Fibroblast of mammary gland (primary cell): ENCODE measurements at regions not wholly inside any gene's neighbourhood (a gene's known extent, or its start where the extent isn't known, plus 50 kb on each side); places are given as distances from the start of the nearest gene placed in this dataset.

Source experiments
- DNase-seq: peaks from one replicate; pipeline ENCODE4 v3.0.0-alpha.2; 2010; ENCODE audit warnings: low read depth
- H3K4me3 ChIP-seq: 2 replicates; pipeline ENCODE4 v1.5.1; 2011; ENCODE audit warnings: low read depth, mild to moderate bottlenecking, low read length, moderate library complexity; ENCODE audit not compliant: control insufficient read depth
- CTCF ChIP-seq: conservative IDR thresholded peaks from 2 replicates; pipeline ENCODE4 v1.5.1; 2011; ENCODE audit warnings: low read depth, low read length, inconsistent platforms; ENCODE audit not compliant: control insufficient read depth, insufficient read depth

DNA sequence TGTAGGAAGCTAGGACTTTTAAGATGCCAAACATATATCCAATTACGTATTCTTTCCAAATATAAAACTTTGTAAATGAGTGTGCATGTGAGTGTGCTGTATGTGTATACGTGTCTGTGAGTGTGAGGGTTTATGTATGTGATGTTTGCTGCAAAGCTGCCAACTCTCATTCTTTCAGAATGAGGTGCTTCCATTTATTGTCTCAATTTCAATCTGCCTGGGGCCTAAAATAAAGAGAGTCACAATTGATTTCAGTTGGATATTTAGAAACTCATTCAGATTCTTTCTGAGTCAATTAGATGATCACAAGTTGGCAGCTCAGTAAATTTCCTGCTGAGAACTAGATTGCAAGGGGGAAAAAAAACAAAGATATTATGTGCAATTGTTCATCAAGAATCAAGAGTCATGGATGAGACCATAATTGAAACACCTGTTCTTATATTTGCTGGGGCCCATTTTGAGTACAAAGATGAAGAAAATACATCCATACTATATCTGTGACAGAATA lies 621.2 kb upstream of the ACVR2A start:
- H3K4me3 ChIP-seq, result no peak overlapping the region
- TF ChIP-seq CTCF, result no peak
- no peak for DNase-seq

GRCh38 chr2:147223119-147223518 lies 621.7 kb upstream of the ACVR2A start:
- DNase-seq, result no peak
- no peak for TF ChIP-seq CTCF
- H3K4me3 ChIP-seq, result no peak overlapping the region

DNA sequence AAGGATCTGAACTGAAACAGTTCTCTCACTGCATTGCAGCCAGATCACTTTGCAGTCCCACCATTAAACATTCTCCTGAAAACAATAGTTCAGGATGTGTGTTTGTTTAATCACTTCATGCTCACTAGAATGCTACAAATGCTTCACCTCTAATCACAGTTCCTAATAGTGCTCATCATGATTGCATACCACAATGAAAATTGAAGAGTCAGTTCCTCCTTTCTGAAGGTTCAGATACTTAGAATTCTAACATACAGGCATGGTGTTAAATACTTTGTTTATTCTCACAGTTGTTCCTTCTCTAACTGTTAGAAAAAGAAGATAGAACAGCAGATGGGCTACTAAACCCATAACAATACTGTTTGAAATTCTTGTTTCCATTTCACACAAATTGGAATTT lies 622.3 kb upstream of the ACVR2A start:
- no peak for DNase-seq
- no peak for TF ChIP-seq CTCF
- no peak overlapping the region for H3K4me3 ChIP-seq

- peak; percentile 6 for DNase-seq
- TF ChIP-seq CTCF, result no peak
- no peak overlapping the region for H3K4me3 ChIP-seq
Measured at GRCh38 chr2:147214914-147215313, 629.9 kb upstream of the ACVR2A start.

GRCh38 chr2:147211484-147211883 lies 633.3 kb upstream of the ACVR2A start:
- TF ChIP-seq CTCF, result no peak
- H3K4me3 ChIP-seq, result no peak overlapping the region
- peak; percentile 7 for DNase-seq

DNA sequence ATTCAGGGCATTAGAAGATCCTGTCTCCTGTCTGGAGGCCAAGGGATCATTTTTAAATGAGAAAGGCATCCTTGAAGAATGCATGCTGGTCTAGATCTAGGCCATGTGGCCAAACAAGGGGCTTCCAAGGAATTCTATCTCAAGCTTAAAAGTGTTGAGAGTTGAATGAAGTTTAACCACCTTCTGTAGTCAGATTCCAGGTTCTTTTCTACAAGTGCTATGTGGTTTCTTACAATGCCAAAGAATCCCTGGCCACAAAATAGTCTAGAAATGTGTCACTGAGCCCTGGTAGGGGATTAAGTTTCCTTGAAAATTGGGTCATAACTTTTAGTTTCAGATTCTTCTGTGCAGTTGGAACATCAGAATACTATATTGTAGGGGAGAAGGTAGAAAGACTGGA lies 640.7 kb upstream of the ACVR2A start:
- TF ChIP-seq CTCF, result no peak
- H3K4me3 ChIP-seq, result no peak overlapping the region
- DNase-seq, result peak; percentile 75

DNA sequence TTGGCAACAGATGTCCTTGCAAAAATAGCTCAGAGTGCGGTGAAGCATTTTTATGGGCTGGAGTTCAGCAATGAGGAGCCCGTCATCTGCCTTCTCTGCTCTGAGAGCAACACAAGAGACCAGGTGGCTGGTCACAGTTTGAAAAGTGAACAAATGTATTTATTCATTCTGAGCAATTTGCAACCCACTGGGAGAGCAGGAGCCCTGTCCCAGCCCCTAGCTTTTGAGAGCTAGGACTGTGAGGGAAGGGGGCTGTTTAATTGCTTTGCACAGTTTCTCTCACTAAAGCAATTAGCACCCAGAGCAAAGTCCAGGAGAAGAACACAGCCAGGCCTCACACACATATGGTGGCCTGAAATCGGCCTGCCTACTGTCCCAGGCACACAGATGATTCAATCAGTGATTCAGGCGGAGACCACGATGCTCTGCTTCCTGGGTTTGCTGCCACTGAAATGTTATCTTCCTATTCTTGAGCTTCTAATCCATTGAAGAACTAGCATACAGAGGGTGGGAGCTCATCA lies 646.1 kb upstream of the ACVR2A start:
- no peak overlapping the region for H3K4me3 ChIP-seq
- no peak for TF ChIP-seq CTCF
- no peak for DNase-seq
